PC-9 (cell line): ENCODE measurements at regions not wholly inside any gene's neighbourhood (a gene's known extent, or its start where the extent isn't known, plus 50 kb on each side); places are given as distances from the start of the nearest gene placed in this dataset.

Source experiments
- BruUV-seq: library from RNA; stranded (reverse); fragments of 400-500 nt; replicated peaks from 2 replicates; lab custom pipeline; 2021; lab: Mats Ljungman, UMichigan
- CTCF ChIA-PET: fragments of 300-600 bp; sonication (Branson Sonifier 250); formaldehyde crosslinking; loops from one replicate; lab custom pipeline; 2022; ENCODE audit warnings: antibody characterized with exemption; lab: Charles Lee
- POLR2A ChIA-PET: fragments of 300-600 bp; sonication (Branson Sonifier 250); formaldehyde crosslinking; loops from one replicate; lab custom pipeline; 2022; ENCODE audit warnings: antibody characterized with exemption; ENCODE audit not compliant: unreplicated experiment; lab: Charles Lee
- DNase-seq, 2 experiments: peaks; one replicate each; pipeline versions ENCODE4 v3.0.0 to v3.0.0-alpha.2; 2015 to 2022; ENCODE audit warnings: mixed read lengths in 1 of 2
- H2AFZ ChIP-seq: fragments of 200-600 bp; sonication (generic); 2 replicates; pipeline ENCODE4 v1.8.1; 2017; ENCODE audit warnings: antibody characterized with exemption
- H3F3A ChIP-seq: fragments of 200-600 bp; sonication (generic); 2 replicates; pipeline ENCODE4 v1.8.1; 2017; ENCODE audit warnings: antibody characterized with exemption, mild to moderate bottlenecking, low read depth; ENCODE audit not compliant: insufficient read depth
- H3K27ac ChIP-seq: fragments of 200-600 bp; sonication (generic); 2 replicates; pipeline ENCODE4 v1.6.1; 2016; ENCODE audit warnings: mixed run types
- H3K27me3 ChIP-seq: fragments of 200-600 bp; sonication (generic); 2 replicates; pipeline ENCODE4 v1.6.1; 2016; ENCODE audit warnings: low read depth, mixed run types; ENCODE audit not compliant: insufficient read depth
- H3K36me3 ChIP-seq: fragments of 200-600 bp; sonication (generic); 2 replicates; pipeline ENCODE4 v1.6.1; 2016; ENCODE audit warnings: low read depth, mixed run types
- H3K4me1 ChIP-seq: fragments of 200-600 bp; sonication (generic); replicated peaks from 2 replicates; pipeline ENCODE4 v1.6.1; 2016; ENCODE audit warnings: mixed run types; ENCODE audit not compliant: insufficient read depth
- H3K4me2 ChIP-seq: fragments of 200-600 bp; sonication (generic); 2 replicates; pipeline ENCODE4 v1.6.1; 2017; ENCODE audit warnings: mixed run types
- H3K4me3 ChIP-seq: fragments of 200-600 bp; sonication (generic); 2 replicates; pipeline ENCODE4 v1.6.1; 2016; ENCODE audit warnings: mixed run types
- H3K79me2 ChIP-seq: fragments of 200-600 bp; sonication (generic); 2 replicates; pipeline ENCODE4 v1.6.1; 2017; ENCODE audit warnings: low read depth, mixed run types
- H3K9me2 ChIP-seq: fragments of 200-600 bp; sonication (generic); 2 replicates; pipeline ENCODE4 v1.8.1; 2017; ENCODE audit warnings: mild to moderate bottlenecking; ENCODE audit not compliant: insufficient read depth
- H3K9me3 ChIP-seq: fragments of 200-600 bp; sonication (generic); 2 replicates; pipeline ENCODE4 v1.8.1; 2016; ENCODE audit warnings: low read depth; ENCODE audit not compliant: insufficient read depth
- H4K20me1 ChIP-seq: fragments of 200-600 bp; sonication (generic); 2 replicates; pipeline ENCODE4 v1.8.1; 2017; ENCODE audit not compliant: insufficient read depth
- CTCF ChIP-seq: fragments of 200-600 bp; sonication (generic); conservative IDR thresholded peaks from 2 replicates; pipeline ENCODE4 v1.6.1; 2017; ENCODE audit warnings: mixed run types, antibody characterized with exemption, mild to moderate bottlenecking, moderate library complexity
- EZH2 ChIP-seq: fragments of 200-600 bp; sonication (generic); IDR thresholded peaks from 2 replicates; pipeline ENCODE4 v1.8.0; 2017; ENCODE audit warnings: antibody characterized with exemption, low read depth
- intact Hi-C: fragments of 100-400 bp; cut with micrococcal nuclease; formaldehyde crosslinking; loops from one replicate; pipeline ENCODE4 v1.10.0; 2022; ENCODE audit not compliant: unreplicated experiment

DNA sequence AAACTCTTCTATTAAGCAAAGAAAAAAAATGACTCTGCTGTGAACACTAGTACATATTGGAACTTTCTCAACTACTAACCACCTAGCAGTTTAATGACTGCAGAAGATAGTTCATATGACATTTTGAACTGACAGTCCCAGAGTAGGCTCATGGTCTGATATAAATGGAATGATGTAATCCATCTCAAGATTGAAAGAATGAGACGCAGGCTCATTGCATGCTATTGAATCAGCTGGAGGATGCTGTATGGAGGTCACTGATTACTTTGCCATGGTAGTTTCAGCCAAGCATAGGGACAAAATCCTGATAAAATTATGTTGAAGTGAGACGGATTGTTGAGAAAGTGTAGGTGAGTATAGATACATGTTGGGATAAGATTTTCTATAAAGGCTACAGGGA, 217.6 kb upstream of the SEMA3E start:
- intact Hi-C loops = no loop called here
- H3K4me3 ChIP-seq = no peak overlapping the region
- TF ChIP-seq CTCF (no peak), EZH2 (no peak)
- H3K27ac ChIP-seq = no peak overlapping the region
- no peaks in the 10 kb centered on the region for H3K36me3 ChIP-seq
- H3K4me1 ChIP-seq = no peaks in the 10 kb centered on the region
- H3K79me2 ChIP-seq = no peaks in the 10 kb centered on the region
- no peak overlapping the region for H2AFZ ChIP-seq
- POLR2A ChIA-PET = no interaction called here
- no TSS peak for BruUV-seq
- no peaks in the 10 kb centered on the region for H3K9me3 ChIP-seq
- H4K20me1 ChIP-seq = no peaks in the 10 kb centered on the region
- no peak overlapping the region for H3K4me2 ChIP-seq
- H3K27me3 ChIP-seq = no peaks in the 10 kb centered on the region
- CTCF ChIA-PET = no interaction called here
- no peaks in the 10 kb centered on the region for H3F3A ChIP-seq
- H3K9me2 ChIP-seq = peaks cover 7% of the 10 kb centered on the region; the same call in 1 of the 2 replicates
- DNase-seq = no peak

- ChIA-PET CTCF (no interaction called here), POLR2A (interaction anchor here (0.6 kb wide), 1 partner anchor 648 kb away, joined by 3 read pairs; no protein-coding TSS in a partner anchor)
- Histone ChIP-seq H3K4me3 (no peak overlapping the region), H4K20me1 (no peaks in the 10 kb centered on the region), H3K4me2 (no peak overlapping the region), H3K36me3 (no peaks in the 10 kb centered on the region), H2AFZ (no peak overlapping the region), H3K9me3 (no peaks in the 10 kb centered on the region), H3K27me3 (no peaks in the 10 kb centered on the region), H3K4me1 (no peaks in the 10 kb centered on the region), H3K27ac (no peak overlapping the region), H3K9me2 (peaks cover 7% of the 10 kb centered on the region; the same call in 1 of the 2 replicates), H3F3A (no peaks in the 10 kb centered on the region), H3K79me2 (no peaks in the 10 kb centered on the region)
- intact Hi-C loops = no loop called here
- BruUV-seq = no TSS peak
- DNase-seq = no peak
- TF ChIP-seq EZH2 (no peak), CTCF (no peak)
Measured at GRCh38 chr7:83864551-83864950, 215.6 kb upstream of the SEMA3E start.

- Histone ChIP-seq H3K4me2 (no peak overlapping the region), H3K36me3 (no peaks in the 10 kb centered on the region), H2AFZ (no peak overlapping the region), H3K79me2 (no peaks in the 10 kb centered on the region), H3K4me3 (no peak overlapping the region), H4K20me1 (no peaks in the 10 kb centered on the region), H3K9me3 (no peaks in the 10 kb centered on the region), H3K27ac (no peak overlapping the region), H3F3A (no peaks in the 10 kb centered on the region), H3K4me1 (no peaks in the 10 kb centered on the region), H3K27me3 (no peaks in the 10 kb centered on the region), H3K9me2 (peaks cover 7% of the 10 kb centered on the region; the same call in 1 of the 2 replicates)
- no TSS peak for BruUV-seq
- no peak for DNase-seq
- TF ChIP-seq EZH2 (no peak), CTCF (no peak)
- intact Hi-C loops = no loop called here
- ChIA-PET CTCF (no interaction called here), POLR2A (no interaction called here)
Measured at GRCh38 chr7:83863906-83864305, 215.0 kb upstream of the SEMA3E start.
